Activated CD8-positive, alpha-beta T cell treated with anti-CD3 and anti-CD28 coated beads for 36 hours (primary cell): ENCODE measurements at regions not wholly inside any gene's neighbourhood (a gene's known extent, or its start where the extent isn't known, plus 50 kb on each side); places are given as distances from the start of the nearest gene placed in this dataset.

Experiments used
- ATAC-seq: fragments of 200-7000 bp; cut with Tn5 transposase; one replicate; pipeline ENCODE4 v1.10.0; 2021; ENCODE audit warnings: mild to moderate bottlenecking, moderate library complexity
- CTCF ChIA-PET: fragments of 350-600 bp; sonication (Branson Sonifier 250); formaldehyde crosslinking; loops from one replicate; lab custom pipeline; 2021; ENCODE audit warnings: antibody characterized with exemption; lab: Charles Lee
- POLR2A ChIA-PET: fragments of 350-600 bp; sonication (Branson Sonifier 250); formaldehyde crosslinking; loops from one replicate; lab custom pipeline; 2021; ENCODE audit warnings: antibody characterized with exemption; lab: Charles Lee
- DNase-seq: peaks from one replicate; pipeline ENCODE4 v3.0.0-alpha.2; 2020
- H3K27ac Mint-ChIP-seq: one replicate; pipeline ENCODE4 v1.8.0; 2021; ENCODE audit warnings: mild to moderate bottlenecking, mixed read lengths
- H3K27me3 Mint-ChIP-seq: one replicate; pipeline ENCODE4 v1.8.0; 2021; ENCODE audit warnings: mixed read lengths
- H3K36me3 Mint-ChIP-seq: one replicate; pipeline ENCODE4 v1.8.0; 2021; ENCODE audit warnings: low read depth, mixed read lengths
- H3K4me1 Mint-ChIP-seq: one replicate; pipeline ENCODE4 v1.8.0; 2021; ENCODE audit warnings: low read depth, mixed read lengths
- H3K4me3 Mint-ChIP-seq: one replicate; pipeline ENCODE4 v1.8.0; 2021; ENCODE audit warnings: mild to moderate bottlenecking, moderate library complexity, mixed read lengths
- H3K9me3 Mint-ChIP-seq: one replicate; pipeline ENCODE4 v1.8.0; 2021; ENCODE audit warnings: mixed read lengths
- CTCF ChIP-seq: fragments of 200-600 bp; IDR thresholded peaks from one replicate; pipeline ENCODE4 v1.8.0; 2022; ENCODE audit warnings: antibody characterized with exemption, mild to moderate bottlenecking
- intact Hi-C: fragments of 100-400 bp; cut with micrococcal nuclease; formaldehyde crosslinking; loops from one replicate; pipeline ENCODE4 v1.10.0; 2022

GRCh38 chr9:13990331-13990730 is 323.6 kb downstream of the NFIB start:
- H3K4me3 Mint-ChIP-seq: no peak overlapping the region
- intact Hi-C loops: no loop called here
- H3K27me3 Mint-ChIP-seq: no peaks in the 10 kb centered on the region
- no peak overlapping the region for H3K27ac Mint-ChIP-seq
- POLR2A ChIA-PET: no interaction called here
- H3K36me3 Mint-ChIP-seq: no peaks in the 10 kb centered on the region
- no peak for ATAC-seq
- H3K4me1 Mint-ChIP-seq: no peaks in the 10 kb centered on the region
- CTCF ChIA-PET: no interaction called here
- no peak for DNase-seq
- TF ChIP-seq CTCF: no peak
- peaks cover 3% of the 10 kb centered on the region for H3K9me3 Mint-ChIP-seq

GRCh38 chr9:13988944-13989343 is 325.0 kb downstream of the NFIB start:
- Mint-ChIP-seq H3K4me3 (no peak overlapping the region), H3K36me3 (no peaks in the 10 kb centered on the region), H3K27me3 (no peaks in the 10 kb centered on the region), H3K27ac (no peak overlapping the region), H3K9me3 (peaks cover 2% of the 10 kb centered on the region), H3K4me1 (no peaks in the 10 kb centered on the region)
- intact Hi-C loops: no loop called here
- ChIA-PET POLR2A (no interaction called here), CTCF (no interaction called here)
- ATAC-seq (no peak), DNase-seq (no peak)
- TF ChIP-seq CTCF: no peak

GRCh38 chr9:13983607-13984006 is 330.3 kb downstream of the NFIB start:
- CTCF ChIA-PET: no interaction called here
- POLR2A ChIA-PET: no interaction called here
- H3K4me3 Mint-ChIP-seq: no peak overlapping the region
- H3K27ac Mint-ChIP-seq: no peak overlapping the region
- peaks cover 1% of the 10 kb centered on the region for H3K9me3 Mint-ChIP-seq
- TF ChIP-seq CTCF: no peak
- intact Hi-C loops: no loop called here
- DNase-seq (no peak), ATAC-seq (no peak)
- H3K27me3 Mint-ChIP-seq: no peaks in the 10 kb centered on the region
- no peaks in the 10 kb centered on the region for H3K4me1 Mint-ChIP-seq
- H3K36me3 Mint-ChIP-seq: no peaks in the 10 kb centered on the region

- DNase-seq (no peak), ATAC-seq (no peak)
- H3K4me3 Mint-ChIP-seq: no peak overlapping the region
- ChIA-PET CTCF (no interaction called here), POLR2A (no interaction called here)
- no peak for TF ChIP-seq CTCF
- no peaks in the 10 kb centered on the region for H3K9me3 Mint-ChIP-seq
- no peaks in the 10 kb centered on the region for H3K36me3 Mint-ChIP-seq
- no peak overlapping the region for H3K27ac Mint-ChIP-seq
- H3K27me3 Mint-ChIP-seq: no peaks in the 10 kb centered on the region
- no peaks in the 10 kb centered on the region for H3K4me1 Mint-ChIP-seq
- intact Hi-C loops: no loop called here
Observed at GRCh38 chr9:13979941-13980318, 334.0 kb downstream of the NFIB start.

- no peak for TF ChIP-seq CTCF
- intact Hi-C loops: no loop called here
- ChIA-PET CTCF (no interaction called here), POLR2A (no interaction called here)
- Mint-ChIP-seq H3K9me3 (no peaks in the 10 kb centered on the region), H3K4me3 (no peak overlapping the region), H3K27ac (no peak overlapping the region), H3K27me3 (no peaks in the 10 kb centered on the region), H3K36me3 (no peaks in the 10 kb centered on the region), H3K4me1 (no peaks in the 10 kb centered on the region)
- no peak for DNase-seq
- no peak for ATAC-seq
Observed at GRCh38 chr9:13975611-13976290, 338.2 kb downstream of the NFIB start.
